GM23338 (cell line): ENCODE measurements at regions not wholly inside any gene's neighbourhood (a gene's known extent, or its start where the extent isn't known, plus 50 kb on each side); places are given as distances from the start of the nearest gene placed in this dataset.

Source experiments
- ATAC-seq: fragments of 200-7000 bp; cut with Tn5 transposase; 3 replicates; pipeline ENCODE4 v1.9.1; 2020
- DNase-seq: peaks from one replicate; pipeline ENCODE4 v3.0.0-alpha.2; 2015; ENCODE audit warnings: low spot score
- H2AFZ ChIP-seq: fragments of 200-600 bp; sonication (generic); 2 replicates; pipeline ENCODE4 v1.8.0; 2016; ENCODE audit warnings: antibody characterized with exemption, mild to moderate bottlenecking, moderate library complexity
- H3F3A ChIP-seq: fragments of 200-600 bp; sonication (generic); replicated peaks from 2 replicates; pipeline ENCODE4 v1.8.0; 2017; ENCODE audit warnings: antibody characterized with exemption, mixed run types, low read depth
- H3K27ac ChIP-seq: fragments of 200-600 bp; sonication (generic); 2 replicates; pipeline ENCODE4 v1.6.1; 2016; ENCODE audit warnings: low read depth
- H3K27me3 ChIP-seq: fragments of 200-600 bp; sonication (generic); 2 replicates; pipeline ENCODE4 v1.8.0; 2016; ENCODE audit warnings: mild to moderate bottlenecking, mixed run types, moderate library complexity; ENCODE audit not compliant: insufficient read depth
- H3K36me3 ChIP-seq: fragments of 200-600 bp; sonication (generic); 2 replicates; pipeline ENCODE4 v1.8.0; 2016; ENCODE audit warnings: mild to moderate bottlenecking; ENCODE audit not compliant: insufficient read depth
- H3K4me1 ChIP-seq: fragments of 200-600 bp; sonication (generic); 2 replicates; pipeline ENCODE4 v1.8.0; 2016; ENCODE audit warnings: mild to moderate bottlenecking, moderate library complexity; ENCODE audit not compliant: insufficient read depth
- H3K4me2 ChIP-seq: fragments of 200-600 bp; sonication (generic); 2 replicates; pipeline ENCODE4 v1.7.1; 2017; ENCODE audit warnings: mixed run types
- H3K4me3 ChIP-seq: fragments of 200-600 bp; sonication (generic); 2 replicates; pipeline ENCODE4 v1.6.1; 2016; ENCODE audit warnings: mixed run types
- H3K79me2 ChIP-seq: fragments of 200-600 bp; sonication (generic); replicated peaks from 2 replicates; pipeline ENCODE4 v1.8.0; 2017; ENCODE audit warnings: mild to moderate bottlenecking; ENCODE audit not compliant: insufficient read depth
- H3K9me2 ChIP-seq: fragments of 200-600 bp; sonication (generic); 2 replicates; pipeline ENCODE4 v1.8.0; 2017; ENCODE audit not compliant: insufficient read depth
- H4K20me1 ChIP-seq: fragments of 200-600 bp; sonication (generic); replicated peaks from 2 replicates; pipeline ENCODE4 v1.8.0; 2017; ENCODE audit warnings: mild to moderate bottlenecking; ENCODE audit not compliant: insufficient read depth
- H3K27ac Mint-ChIP-seq: 2 replicates; pipeline ENCODE4 v1.8.0; 2020; ENCODE audit warnings: inconsistent platforms, mild to moderate bottlenecking, moderate library complexity, mixed read lengths
- H3K27me3 Mint-ChIP-seq: 3 replicates; pipeline ENCODE4 v1.8.0; 2022; ENCODE audit warnings: low read depth, mild to moderate bottlenecking, moderate library complexity, mixed read lengths, inconsistent platforms; ENCODE audit not compliant: insufficient read depth, poor library complexity
- H3K36me3 Mint-ChIP-seq: 3 replicates; pipeline ENCODE4 v1.8.0; 2021; ENCODE audit warnings: low read depth, mild to moderate bottlenecking, inconsistent platforms, moderate library complexity, mixed read lengths
- H3K4me1 Mint-ChIP-seq: 3 replicates; pipeline ENCODE4 v1.8.0; 2020; ENCODE audit warnings: mild to moderate bottlenecking, inconsistent platforms, mixed read lengths
- H3K4me3 Mint-ChIP-seq: 3 replicates; pipeline ENCODE4 v1.8.0; 2021; ENCODE audit warnings: moderate library complexity, mild to moderate bottlenecking, inconsistent platforms, mixed read lengths
- H3K9me3 Mint-ChIP-seq: 3 replicates; pipeline ENCODE4 v1.8.0; 2020; ENCODE audit warnings: moderate library complexity, mild to moderate bottlenecking, inconsistent platforms, mixed read lengths
- CREB1 ChIP-seq: fragments of 250-450 bp; sonication (Bioruptor Pico); IDR thresholded peaks from 2 replicates; pipeline ENCODE4 v1.5.0; 2020; ENCODE audit warnings: low read depth, mild to moderate bottlenecking, moderate library complexity
- CTCF ChIP-seq, 2 experiments: fragments of 200-600 bp in 1 of 2; sonication (generic) in 1 of 2; conservative IDR thresholded peaks; 2 replicates each; pipeline versions ENCODE4 v1.5.1 to v1.6.1; 2016 to 2017; ENCODE audit warnings: antibody characterized with exemption in 2 of 2, low read depth in 2 of 2, mild to moderate bottlenecking in 2 of 2, moderate library complexity in 1 of 2
- ETS1 ChIP-seq: IDR thresholded peaks from 2 replicates; pipeline ENCODE4 v1.6.1; 2016; ENCODE audit warnings: antibody characterized with exemption
- NANOG ChIP-seq: IDR thresholded peaks from 2 replicates; pipeline ENCODE4 v1.6.1; 2016; ENCODE audit warnings: antibody characterized with exemption, borderline replicate concordance
- ZNF331 ChIP-seq: fragments of 250-450 bp; sonication (Bioruptor Pico); IDR thresholded peaks from 2 replicates; pipeline ENCODE4 v1.5.0; 2020; ENCODE audit warnings: low read depth, mild to moderate bottlenecking, moderate library complexity
- TF ChIP-seq, protein P1 (sequence below): fragments of 250-450 bp; sonication (Bioruptor Pico); IDR thresholded peaks from 2 replicates; pipeline ENCODE4 v1.5.0; 2020; ENCODE audit warnings: mild to moderate bottlenecking, moderate library complexity

GRCh38 chr15:93247466-93248121, 158.6 kb upstream of the RGMA start:
- no peaks in the 10 kb centered on the region for H3K79me2 ChIP-seq
- peaks cover 9% of the 10 kb centered on the region for H3K4me1 ChIP-seq
- TF ChIP-seq, protein P1, sequence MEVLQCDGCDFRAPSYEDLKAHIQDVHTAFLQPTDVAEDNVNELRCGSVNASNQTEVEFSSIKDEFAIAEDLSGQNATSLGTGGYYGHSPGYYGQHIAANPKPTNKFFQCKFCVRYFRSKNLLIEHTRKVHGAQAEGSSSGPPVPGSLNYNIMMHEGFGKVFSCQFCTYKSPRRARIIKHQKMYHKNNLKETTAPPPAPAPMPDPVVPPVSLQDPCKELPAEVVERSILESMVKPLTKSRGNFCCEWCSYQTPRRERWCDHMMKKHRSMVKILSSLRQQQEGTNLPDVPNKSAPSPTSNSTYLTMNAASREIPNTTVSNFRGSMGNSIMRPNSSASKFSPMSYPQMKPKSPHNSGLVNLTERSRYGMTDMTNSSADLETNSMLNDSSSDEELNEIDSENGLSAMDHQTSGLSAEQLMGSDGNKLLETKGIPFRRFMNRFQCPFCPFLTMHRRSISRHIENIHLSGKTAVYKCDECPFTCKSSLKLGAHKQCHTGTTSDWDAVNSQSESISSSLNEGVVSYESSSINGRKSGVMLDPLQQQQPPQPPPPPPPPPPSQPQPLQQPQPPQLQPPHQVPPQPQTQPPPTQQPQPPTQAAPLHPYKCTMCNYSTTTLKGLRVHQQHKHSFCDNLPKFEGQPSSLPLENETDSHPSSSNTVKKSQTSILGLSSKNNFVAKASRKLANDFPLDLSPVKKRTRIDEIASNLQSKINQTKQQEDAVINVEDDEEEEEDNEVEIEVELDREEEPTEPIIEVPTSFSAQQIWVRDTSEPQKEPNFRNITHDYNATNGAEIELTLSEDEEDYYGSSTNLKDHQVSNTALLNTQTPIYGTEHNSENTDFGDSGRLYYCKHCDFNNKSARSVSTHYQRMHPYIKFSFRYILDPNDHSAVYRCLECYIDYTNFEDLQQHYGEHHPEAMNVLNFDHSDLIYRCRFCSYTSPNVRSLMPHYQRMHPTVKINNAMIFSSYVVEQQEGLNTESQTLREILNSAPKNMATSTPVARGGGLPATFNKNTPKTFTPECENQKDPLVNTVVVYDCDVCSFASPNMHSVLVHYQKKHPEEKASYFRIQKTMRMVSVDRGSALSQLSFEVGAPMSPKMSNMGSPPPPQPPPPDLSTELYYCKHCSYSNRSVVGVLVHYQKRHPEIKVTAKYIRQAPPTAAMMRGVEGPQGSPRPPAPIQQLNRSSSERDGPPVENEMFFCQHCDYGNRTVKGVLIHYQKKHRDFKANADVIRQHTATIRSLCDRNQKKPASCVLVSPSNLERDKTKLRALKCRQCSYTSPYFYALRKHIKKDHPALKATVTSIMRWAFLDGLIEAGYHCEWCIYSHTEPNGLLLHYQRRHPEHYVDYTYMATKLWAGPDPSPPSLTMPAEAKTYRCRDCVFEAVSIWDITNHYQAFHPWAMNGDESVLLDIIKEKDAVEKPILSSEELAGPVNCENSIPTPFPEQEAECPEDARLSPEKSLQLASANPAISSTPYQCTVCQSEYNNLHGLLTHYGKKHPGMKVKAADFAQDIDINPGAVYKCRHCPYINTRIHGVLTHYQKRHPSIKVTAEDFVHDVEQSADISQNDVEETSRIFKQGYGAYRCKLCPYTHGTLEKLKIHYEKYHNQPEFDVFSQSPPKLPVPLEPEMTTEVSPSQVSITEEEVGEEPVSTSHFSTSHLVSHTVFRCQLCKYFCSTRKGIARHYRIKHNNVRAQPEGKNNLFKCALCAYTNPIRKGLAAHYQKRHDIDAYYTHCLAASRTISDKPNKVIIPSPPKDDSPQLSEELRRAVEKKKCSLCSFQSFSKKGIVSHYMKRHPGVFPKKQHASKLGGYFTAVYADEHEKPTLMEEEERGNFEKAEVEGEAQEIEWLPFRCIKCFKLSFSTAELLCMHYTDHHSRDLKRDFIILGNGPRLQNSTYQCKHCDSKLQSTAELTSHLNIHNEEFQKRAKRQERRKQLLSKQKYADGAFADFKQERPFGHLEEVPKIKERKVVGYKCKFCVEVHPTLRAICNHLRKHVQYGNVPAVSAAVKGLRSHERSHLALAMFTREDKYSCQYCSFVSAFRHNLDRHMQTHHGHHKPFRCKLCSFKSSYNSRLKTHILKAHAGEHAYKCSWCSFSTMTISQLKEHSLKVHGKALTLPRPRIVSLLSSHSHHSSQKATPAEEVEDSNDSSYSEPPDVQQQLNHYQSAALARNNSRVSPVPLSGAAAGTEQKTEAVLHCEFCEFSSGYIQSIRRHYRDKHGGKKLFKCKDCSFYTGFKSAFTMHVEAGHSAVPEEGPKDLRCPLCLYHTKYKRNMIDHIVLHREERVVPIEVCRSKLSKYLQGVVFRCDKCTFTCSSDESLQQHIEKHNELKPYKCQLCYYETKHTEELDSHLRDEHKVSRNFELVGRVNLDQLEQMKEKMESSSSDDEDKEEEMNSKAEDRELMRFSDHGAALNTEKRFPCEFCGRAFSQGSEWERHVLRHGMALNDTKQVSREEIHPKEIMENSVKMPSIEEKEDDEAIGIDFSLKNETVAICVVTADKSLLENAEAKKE (CRISPR knock-in tag), result no peak
- TF ChIP-seq ZNF331 (no peak), CREB1 (CRISPR knock-in tag) (no peak), ETS1 (no peak), NANOG (no peak), CTCF (conservative IDR thresholded peaks at IDR 0.05; ENCODE audit: low read depth in 2 of 2) (no peak)
- Mint-ChIP-seq H3K36me3 (no peaks in the 10 kb centered on the region; the same call in 2 of the 3 replicates), H3K27ac (no peak overlapping the region), H3K4me3 (no peak overlapping the region), H3K9me3 (no peaks in the 10 kb centered on the region), H3K27me3 (peaks cover 5% of the 10 kb centered on the region), H3K4me1 (peaks cover 10% of the 10 kb centered on the region)
- H3K36me3 ChIP-seq, result no peaks in the 10 kb centered on the region; the same call in 1 of the 2 replicates
- no peaks in the 10 kb centered on the region; the same call in 1 of the 2 replicates for H3K27me3 ChIP-seq
- no peak overlapping the region for H3K4me3 ChIP-seq
- H2AFZ ChIP-seq, result no peak overlapping the region
- no peaks in the 10 kb centered on the region for H4K20me1 ChIP-seq
- H3K27ac ChIP-seq, result no peak overlapping the region
- H3K4me2 ChIP-seq, result no peak overlapping the region
- H3F3A ChIP-seq, result no peaks in the 10 kb centered on the region
- H3K9me2 ChIP-seq, result no peaks in the 10 kb centered on the region
- no peak for ATAC-seq
- DNase-seq, result no peak
